Left ventricle myocardium superior (tissue), 1 donor: ENCODE measurements at regions not wholly inside any gene's neighbourhood (a gene's known extent, or its start where the extent isn't known, plus 50 kb on each side); places are given as distances from the start of the nearest gene placed in this dataset.

Experiments
- ATAC-seq: fragments of 200-7000 bp; cut with Tn5 transposase; one replicate; pipeline ENCODE4 v1.9.1; 2020; ENCODE audit warnings: mild to moderate bottlenecking, moderate library complexity
- DNase-seq: peaks from one replicate; pipeline ENCODE4 v3.0.0-alpha.2; 2020
- intact Hi-C: fragments of 100-400 bp; cut with micrococcal nuclease; formaldehyde crosslinking; loops from one replicate; pipeline ENCODE4 v1.11.0; 2022
- donor health status: DM: no; HTN: yes; CAD: no; lungs with severe emphysema.

DNA sequence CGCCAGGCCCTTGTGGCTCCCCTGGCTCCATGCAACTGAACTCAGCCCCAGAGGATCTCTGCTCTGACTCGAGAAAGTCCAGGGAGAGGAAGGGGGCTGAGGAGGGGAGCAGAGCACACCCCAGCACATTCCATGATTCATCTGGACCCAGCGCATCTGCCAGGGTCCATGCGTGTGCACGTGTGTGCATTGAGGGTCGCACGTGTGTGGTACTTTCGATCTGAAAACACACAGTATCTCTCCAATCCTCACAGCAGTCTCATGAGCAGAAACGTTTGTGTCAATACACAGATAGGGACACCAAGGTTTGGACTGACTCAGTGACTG, 146.4 kb upstream of the ID2 start:
- no peak for ATAC-seq
- intact Hi-C loops: no loop called here
- DNase-seq: no peak

DNA sequence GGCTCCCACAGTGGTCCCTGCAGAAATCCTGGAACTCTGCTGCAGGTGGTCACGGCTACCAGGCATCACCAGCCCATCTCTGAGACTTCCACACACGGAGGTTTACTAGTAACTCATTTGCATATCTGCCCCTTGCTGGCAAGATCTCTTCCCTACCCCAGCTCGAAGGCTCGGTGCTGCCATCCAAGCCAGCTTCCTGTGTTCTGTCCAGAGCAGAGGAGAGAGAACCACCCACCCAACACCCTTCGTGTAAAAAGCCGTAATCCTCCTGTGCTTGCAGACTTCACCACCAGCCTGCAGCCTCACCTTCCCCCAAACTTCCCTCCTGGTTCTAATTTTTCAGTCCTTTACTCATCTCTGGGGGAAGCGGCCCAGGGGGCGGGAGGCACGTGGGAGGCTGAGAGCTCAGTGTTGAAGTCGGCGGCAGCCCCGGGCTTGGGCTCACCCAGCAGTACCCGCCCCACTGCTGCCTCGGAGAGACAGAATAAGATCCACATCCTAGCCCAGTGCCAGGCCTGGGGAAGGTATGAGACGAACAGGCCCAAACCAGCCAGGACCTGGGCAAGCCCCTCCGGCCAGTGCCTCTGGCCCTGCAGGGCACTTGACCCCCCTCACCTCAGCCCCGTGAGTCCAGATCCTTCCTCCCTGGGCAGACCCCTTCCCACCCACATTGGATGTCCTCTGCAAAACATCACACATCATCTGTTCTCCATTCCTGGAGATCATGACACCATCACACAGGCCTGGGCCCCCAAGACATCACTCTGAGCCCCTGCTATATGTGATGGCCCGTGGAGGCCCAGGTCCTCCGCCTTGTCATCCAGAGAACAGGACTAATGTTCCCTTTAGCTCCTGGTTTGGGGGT, 145.8 kb upstream of the ID2 start:
- intact Hi-C loops: no loop called here
- DNase-seq (no peak), ATAC-seq (no peak)

- DNase-seq (no peak), ATAC-seq (no peak)
- intact Hi-C loops: no loop called here
Observed at GRCh38 chr2:8536686-8537561, 144.9 kb upstream of the ID2 start.

DNA sequence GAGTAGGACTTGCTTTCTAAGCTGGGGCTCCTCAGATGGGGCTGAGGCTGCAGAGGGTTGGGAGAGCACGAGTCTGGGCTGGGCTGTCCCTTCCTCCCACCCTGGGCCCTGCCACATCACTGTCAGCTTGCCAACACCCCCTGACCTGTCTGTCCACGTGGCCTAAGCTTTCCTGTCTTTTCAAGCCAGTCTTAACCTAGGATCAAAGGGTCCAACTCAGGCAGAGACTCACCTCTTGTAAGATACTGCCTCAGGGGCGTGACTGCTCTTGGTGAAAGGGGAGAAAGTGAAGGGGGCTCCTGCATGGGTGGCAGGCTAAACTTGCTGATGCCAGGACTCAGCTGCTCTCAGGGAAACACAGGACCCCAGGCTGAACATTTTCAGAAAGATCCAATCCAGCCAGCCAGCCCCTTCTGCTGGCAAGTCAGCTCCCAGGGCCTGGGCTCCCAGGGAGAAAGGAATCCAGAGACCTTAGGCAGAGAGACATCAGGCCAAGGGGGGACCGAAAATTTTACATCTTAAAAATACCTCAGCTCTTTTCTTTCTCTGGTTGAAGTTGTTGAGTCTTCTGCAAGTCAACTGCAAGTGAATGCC, 144.2 kb upstream of the ID2 start:
- ATAC-seq (no peak), DNase-seq (no peak)
- intact Hi-C loops: no loop called here

DNA sequence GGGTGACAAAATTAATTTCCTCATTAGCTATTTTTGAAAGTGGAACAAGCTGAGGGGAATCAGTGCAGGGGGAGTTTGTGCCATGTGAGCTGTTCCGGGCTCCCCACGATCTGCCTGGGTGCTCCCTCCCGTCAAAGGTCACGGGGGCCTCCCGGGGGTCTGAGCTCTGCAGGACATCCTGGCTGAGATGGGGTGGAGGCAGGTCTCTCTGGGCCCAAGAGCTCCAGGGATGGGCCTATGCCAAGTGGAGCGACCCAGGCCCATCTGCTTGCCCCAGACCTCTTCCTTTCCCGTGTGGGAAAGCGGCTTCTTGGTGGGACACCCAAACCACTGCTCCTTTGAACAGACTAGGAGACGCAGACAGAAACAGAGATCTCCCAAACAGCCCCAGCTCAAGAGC, 143.3 kb upstream of the ID2 start:
- DNase-seq (no peak), ATAC-seq (no peak)
- intact Hi-C loops: no loop called here

GRCh38 chr2:8538931-8539621, 142.8 kb upstream of the ID2 start:
- intact Hi-C loops: no loop called here
- ATAC-seq (no peak), DNase-seq (no peak)

GRCh38 chr2:8539743-8540551, 141.9 kb upstream of the ID2 start:
- DNase-seq (peak; percentile 42), ATAC-seq (peak; percentile 48)
- intact Hi-C loops: no loop called here

GRCh38 chr2:8540552-8541055, 141.3 kb upstream of the ID2 start:
- ATAC-seq (no peak), DNase-seq (no peak)
- intact Hi-C loops: no loop called here

DNA sequence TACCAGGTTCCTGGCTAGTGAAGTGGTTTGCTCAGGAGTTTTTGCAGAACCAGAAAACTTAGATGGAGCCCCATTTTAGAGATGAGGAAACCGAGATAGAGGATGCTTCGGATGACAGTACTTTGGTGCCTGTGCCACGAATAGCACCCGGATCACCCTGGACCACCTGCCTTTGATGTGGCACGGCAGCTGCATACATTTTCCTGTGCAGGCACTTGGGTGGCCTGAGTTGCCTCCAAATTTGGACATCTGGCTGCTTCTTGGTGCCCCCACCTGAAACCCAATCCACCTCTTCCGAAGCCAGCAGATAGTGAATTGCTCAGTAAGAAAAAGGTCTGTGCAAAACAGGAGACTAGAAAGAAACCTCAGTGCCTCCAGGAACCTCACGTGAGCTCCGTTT, 140.6 kb upstream of the ID2 start:
- no peak for ATAC-seq
- intact Hi-C loops: no loop called here
- no peak for DNase-seq

GRCh38 chr2:8541636-8542035, 140.2 kb upstream of the ID2 start:
- ATAC-seq: no peak
- intact Hi-C loops: no loop called here
- DNase-seq: no peak

DNA sequence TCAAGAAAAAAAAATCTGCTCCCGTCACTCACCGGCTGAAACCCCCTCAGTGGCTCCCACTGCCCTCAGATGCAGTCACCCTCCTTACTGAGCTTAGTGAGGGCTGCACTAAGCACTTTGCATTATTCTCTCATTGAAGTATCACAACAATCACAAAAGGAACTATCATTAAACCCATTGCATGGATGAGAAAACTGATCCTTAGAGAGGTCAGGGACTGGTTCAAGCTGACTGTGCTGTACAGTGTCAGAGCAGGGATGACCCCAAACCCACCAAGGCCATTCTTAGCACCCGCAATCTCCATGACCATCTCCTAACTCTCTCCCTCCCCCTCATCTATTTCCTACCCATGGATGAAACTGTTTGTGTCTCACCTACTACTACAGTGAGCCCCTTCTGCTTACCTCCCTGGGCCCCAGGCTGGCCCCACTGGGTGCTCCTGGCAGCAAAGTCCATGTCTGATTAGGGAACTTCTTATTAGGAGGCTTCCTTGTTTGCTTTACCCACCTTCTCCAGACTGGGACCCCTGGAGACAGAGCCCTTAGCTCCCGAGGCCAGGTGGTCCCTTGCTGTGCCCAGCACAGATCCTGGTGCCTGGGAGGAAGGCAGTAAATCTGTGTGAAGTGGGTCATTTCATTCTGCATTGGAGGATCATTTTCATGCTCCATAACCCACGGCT, 139.3 kb upstream of the ID2 start:
- intact Hi-C loops: no loop called here
- no peak for DNase-seq

GRCh38 chr2:8543060-8543382, 138.8 kb upstream of the ID2 start:
- no peak for DNase-seq
- no peak for ATAC-seq
- intact Hi-C loops: no loop called here

More for the DNA sequence above, 139.3 kb upstream of the ID2 start:
- no peak for ATAC-seq

DNA sequence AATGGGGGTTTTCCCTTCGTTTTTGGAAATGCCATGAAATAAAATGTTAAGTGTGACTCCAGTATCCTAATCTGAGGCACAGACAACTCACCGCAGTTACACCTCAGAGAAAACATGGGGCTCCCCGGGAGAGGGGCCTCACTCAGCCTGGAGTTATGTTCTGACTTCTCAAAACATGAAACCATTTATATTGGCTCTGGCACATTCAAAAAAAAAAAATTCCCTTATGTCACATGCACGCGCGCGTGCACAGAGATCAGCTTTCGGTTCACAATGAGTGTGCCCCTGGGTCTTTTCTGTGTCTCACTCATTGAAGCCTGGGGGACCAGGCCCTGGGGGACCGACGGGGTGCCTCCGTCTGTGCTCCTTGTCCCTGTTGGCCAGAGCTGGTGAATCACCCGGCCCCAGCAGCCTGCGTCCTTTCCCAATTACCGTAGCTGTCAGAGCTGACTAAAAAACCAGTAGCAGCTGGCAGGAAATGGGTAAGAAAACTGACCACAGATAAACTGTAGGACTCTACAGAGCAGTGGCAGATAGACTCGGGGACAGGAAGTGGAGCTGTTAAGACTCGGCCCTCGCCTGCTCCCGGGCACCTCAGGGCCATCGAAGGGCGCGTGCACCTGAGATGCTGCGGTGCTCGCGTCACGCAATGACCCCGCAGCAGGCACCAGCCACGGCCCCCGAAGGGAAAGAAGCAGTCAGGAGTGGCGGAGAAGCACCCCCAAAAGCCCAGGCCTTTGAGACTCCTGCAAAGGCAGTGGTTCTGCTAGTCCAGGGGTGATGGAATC, 138.3 kb upstream of the ID2 start:
- DNase-seq: peak; percentile 71
- peak; percentile 58 for ATAC-seq
- intact Hi-C loops: no loop called here

DNA sequence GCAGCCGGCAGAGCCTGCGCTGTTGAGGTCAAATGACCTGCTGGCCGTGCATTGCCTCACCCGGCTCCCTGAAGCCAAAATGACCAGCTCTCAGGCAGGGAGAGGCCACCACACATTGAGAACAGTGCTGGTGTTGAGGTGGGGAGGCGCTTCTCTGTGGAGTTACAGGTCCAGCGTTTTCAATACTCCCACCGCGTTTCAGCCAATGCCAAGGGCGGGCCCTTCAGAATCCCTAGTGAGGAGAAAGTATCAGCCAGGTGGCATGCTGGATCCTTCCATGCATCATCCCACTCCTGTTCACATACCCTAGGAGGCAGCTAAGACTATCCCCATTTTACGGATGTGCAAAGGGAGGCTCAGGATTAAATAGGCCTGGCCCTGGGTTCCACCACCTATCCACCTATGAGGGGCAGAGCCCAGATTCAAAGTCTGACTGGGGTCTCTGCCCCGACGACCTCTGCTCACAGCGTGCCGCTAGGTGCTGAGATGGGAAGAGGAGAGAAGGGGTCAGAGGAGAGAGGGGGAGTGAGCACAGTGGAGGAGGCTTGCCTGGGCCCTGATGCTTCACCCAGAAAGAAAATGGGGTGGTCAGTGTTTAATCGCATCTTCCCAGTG, 137.6 kb upstream of the ID2 start:
- ATAC-seq (peak; percentile 23), DNase-seq (no peak)
- intact Hi-C loops: no loop called here

- intact Hi-C loops: no loop called here
- ATAC-seq (peak; percentile 84), DNase-seq (peak; percentile 79)
Observed at GRCh38 chr2:8544786-8545694, 136.8 kb upstream of the ID2 start.
